ENCODE measurements at regions not wholly inside any gene's neighbourhood (a gene's known extent, or its start where the extent isn't known, plus 50 kb on each side); places are given as distances from the start of the nearest gene placed in this dataset.

DNA sequence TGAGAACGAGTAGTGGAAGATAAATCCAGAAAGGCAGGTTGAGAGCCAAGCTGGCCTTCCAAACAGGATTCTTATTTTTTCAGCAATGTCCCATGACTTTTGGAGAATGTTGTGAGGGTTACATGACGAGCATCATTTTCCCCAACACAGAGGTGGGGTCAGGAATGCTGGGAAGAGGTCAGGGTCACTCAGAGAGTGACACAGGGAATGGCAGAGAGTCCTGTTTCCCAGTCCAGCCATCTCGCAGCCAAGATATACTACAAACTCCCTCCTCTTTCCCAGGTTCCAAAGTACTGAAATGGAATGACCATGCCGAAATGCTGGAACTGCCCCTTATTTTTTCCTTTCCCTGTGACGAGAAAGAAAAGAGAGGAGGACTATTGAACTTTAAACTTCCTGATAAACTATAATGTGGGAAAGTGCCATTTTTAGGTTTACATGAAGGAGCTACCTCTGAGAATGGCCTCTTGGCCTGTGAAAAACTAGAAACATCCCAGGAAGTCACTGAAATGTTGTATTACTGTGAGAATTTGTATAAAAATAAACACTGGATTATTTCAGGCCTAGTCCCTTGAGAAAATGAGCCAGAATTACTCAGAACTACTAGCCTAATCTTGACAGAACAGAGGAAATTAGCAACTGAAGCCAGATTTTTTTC, 420.4 kb downstream of the CETN3 start:
- peak; percentile 17 for DNase-seq (ENCODE audit: low read depth)

DNA sequence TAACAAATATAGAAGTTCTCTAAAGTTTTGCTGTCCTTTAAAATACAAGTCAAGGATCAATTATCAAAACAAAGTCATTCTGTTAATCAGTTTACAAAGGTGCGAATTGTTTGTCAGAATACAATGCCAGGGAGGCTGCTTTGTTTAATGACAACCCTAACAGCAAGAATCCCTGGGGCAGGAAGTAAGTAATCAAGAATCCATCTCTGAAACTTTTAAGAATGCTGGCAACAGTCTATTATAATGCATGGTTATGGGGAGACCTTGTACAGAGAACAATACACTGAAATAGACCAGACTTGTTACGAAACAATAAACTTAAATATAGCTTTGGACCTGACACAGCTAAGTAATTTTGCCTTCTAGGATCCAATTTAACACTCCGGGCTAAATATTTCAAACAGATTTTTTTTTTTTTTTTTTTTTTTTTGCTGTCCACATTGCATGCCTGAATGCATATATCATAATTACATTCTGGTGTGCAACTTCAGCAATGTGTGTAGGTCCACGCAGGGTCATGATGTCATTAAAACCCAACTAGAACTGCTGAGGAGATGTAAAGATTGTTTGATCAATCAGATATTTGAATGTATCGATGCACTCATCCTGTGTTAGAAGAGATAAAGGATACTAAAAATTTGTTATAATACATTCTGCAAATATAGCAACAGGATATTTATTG, 421.3 kb downstream of the CETN3 start:
- no peak for DNase-seq (ENCODE audit: low read depth)

GRCh38 chr5:89983216-89983615, 426.3 kb downstream of the CETN3 start:
- no peak for DNase-seq (ENCODE audit: low read depth)

GRCh38 chr5:89981878-89982773, 427.4 kb downstream of the CETN3 start:
- peak; percentile 32 for DNase-seq (ENCODE audit: low read depth)

- no peak for DNase-seq (ENCODE audit: low read depth)
Measured at GRCh38 chr5:89981021-89981420, 428.5 kb downstream of the CETN3 start.

- no peak for DNase-seq (ENCODE audit: low read depth)
Measured at GRCh38 chr5:89973516-89973915, 436.0 kb downstream of the CETN3 start.

GRCh38 chr5:89972901-89973300, 436.7 kb downstream of the CETN3 start:
- no peak for DNase-seq (ENCODE audit: low read depth)

DNA sequence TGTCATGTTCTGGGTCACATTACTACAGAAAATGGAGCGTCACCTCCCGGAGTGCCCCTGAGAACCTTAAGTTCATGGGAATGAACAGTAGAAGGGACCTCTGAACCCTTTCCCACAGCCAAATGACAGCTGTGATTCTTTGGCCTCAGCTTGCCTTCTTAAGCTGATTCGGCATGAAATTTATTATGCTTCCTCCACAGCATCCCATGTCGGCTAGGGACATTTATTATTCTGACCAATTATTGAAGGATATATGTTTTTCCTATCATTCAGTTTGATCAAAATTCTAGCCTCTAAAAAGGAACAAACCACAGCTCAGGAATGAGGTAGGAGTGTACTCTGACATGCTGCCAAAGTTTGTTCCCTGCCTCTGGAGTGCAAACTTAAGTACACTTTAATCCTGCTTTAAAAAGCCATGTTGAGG, 440.6 kb downstream of the CETN3 start:
- peak; percentile 18 for DNase-seq (ENCODE audit: low read depth)

DNA sequence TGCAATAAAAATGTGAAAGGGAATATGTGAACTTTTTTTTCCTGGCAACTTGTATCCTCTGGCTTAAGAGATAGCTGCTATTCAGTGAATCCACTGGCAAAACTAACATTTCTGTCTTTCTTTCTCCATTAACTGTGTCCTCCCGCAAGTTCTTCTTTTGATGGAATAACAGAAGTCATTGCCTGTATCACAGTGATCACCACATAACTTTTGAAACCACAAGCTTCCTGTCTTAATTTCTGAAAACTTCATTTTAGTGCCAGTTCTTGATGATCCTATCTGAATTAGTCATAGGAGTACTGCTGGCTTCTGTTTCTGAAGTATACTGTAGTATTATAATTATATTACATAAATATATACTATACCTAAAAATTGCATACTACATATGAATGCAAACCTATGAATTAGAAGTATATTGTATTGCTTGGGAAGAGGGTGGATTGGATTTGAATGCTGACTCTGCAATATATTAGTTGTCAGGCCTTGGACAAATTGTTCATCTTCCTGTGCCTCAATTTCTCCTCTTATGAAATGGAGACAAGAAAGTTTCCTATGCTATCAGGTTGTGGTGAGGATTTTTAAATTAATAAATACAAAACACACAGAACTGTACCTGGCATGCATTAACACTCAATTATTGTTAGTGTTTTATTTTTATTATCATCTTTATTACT, 441.6 kb downstream of the CETN3 start:
- DNase-seq (ENCODE audit: low read depth): no peak

GRCh38 chr5:89956838-89957237, 452.7 kb downstream of the CETN3 start:
- no peak for DNase-seq (ENCODE audit: low read depth)

DNA sequence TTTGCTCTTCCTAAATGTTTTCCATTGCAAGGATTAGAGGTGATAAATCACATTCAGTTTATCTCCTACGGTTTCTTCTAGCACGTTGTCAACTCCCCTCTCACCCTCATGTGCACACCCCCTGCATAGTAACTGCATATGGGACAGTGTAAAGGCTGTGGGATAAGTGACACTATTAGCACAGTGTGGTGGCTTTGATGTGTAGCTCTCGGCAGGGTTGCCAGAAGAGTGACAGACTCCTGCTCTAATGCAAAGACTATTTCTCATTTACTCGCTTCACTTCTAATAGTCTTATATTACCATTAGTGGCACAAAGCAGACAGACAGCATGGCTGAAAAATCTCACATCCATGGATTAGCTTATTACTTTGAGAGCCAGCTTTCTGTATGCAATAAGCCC, 454.6 kb downstream of the CETN3 start:
- DNase-seq (ENCODE audit: low read depth): no peak

DNA sequence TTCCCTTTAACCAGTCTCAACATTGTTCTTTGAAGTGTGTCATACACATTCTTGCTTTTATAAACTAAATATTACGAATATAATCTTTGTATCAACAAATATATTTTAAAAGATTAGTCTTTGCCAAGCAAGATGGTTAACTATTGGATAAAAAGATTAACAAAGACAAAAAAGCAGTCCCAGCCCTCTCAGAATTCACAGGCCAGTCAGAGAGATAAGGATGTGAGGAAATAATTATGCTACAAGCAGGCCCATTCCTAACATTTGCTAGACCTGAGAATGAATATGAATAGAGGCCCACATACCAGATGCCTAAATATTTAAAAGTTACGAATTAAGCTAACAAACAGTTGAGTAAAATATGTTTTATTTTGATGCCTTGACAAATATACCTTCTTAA, 457.7 kb downstream of the CETN3 start:
- DNase-seq (ENCODE audit: low read depth): no peak

- no peak for DNase-seq (ENCODE audit: low read depth)
Measured at GRCh38 chr5:89950234-89950633, 459.3 kb downstream of the CETN3 start.

- no peak for DNase-seq (ENCODE audit: low read depth)
Measured at GRCh38 chr5:89948977-89949376, 460.6 kb downstream of the CETN3 start.

DNA sequence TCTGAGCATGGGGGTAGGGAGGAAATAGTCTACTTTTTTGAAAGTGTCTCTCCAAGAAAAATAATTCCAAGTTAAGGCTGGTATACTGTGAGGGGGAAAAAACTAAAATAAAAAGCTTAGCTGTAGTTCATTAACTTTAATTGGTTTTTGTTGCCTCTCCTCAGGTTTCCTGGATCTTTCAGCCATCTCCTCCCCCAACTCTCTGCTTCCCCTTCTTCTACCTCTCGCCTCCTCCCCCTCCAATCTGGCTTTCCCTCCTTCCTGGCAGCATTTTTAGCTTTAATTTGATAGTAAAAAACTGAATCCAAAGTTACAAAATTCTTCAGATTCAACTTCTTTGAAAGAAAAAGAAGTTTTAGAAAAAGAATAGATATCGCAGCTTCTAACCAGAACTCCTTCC, 462.6 kb downstream of the CETN3 start:
- no peak for DNase-seq (ENCODE audit: low read depth)

DNA sequence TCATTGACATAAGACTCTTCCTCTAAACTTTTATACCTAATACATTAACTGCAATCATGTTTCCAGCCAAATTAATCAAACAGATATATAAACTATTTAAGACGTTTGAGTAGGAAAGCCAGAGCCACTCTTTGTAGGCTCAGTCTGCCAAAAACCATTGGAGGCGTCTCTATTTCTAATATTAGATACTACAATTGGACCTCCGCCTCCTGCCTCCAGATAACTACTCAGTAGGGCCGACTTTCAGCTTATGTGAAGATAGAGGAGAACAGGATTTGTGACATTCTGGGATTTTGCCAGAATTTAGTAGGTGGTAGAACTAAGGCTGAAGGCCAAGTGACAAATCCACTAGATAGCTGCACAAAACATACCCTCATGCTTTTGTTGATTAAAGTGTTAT, 463.0 kb downstream of the CETN3 start:
- DNase-seq (ENCODE audit: low read depth): no peak

GRCh38 chr5:89942171-89942570, 467.4 kb downstream of the CETN3 start:
- DNase-seq (ENCODE audit: low read depth): no peak

- DNase-seq (ENCODE audit: low read depth): no peak
Measured at GRCh38 chr5:89936576-89936975, 473.0 kb downstream of the CETN3 start.

DNA sequence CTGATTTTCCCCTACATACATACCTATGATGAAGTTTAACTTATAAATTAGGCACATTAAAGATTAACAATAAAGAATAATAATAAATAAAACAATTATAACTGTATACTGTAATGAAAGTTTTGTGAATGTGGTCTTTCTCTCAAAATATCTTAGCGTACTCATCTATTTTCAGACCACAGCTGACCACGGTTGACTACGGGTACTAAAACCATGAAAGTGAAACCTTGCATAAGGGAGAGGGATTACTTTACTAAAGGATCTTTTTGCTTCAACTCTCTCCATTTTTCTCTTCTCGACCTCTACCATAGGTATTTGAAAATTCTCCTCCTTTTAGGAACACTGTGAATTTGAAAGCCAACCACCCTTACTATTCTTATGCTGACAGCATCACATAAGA, 475.5 kb downstream of the CETN3 start:
- no peak for DNase-seq (ENCODE audit: low read depth)

DNA sequence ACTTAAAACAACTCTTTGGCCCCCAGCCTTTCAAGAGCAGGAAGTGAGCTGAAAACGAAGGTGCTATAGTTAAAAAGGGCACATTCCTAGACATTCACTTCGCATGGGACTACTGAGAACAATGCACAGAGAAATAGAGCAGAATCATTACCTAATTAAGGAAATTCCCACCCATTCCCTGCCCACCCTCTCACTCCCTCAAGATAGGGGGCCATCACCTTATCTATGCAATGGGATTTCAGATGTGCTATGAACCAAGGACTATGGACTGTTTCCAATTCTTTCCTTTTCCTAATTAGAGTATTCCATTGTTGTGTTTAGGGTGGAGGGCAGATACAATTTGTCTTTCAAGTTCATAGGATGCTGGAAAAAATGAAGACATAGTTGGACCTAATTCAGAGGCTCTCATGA, 476.8 kb downstream of the CETN3 start:
- no peak for DNase-seq (ENCODE audit: low read depth)

DNA sequence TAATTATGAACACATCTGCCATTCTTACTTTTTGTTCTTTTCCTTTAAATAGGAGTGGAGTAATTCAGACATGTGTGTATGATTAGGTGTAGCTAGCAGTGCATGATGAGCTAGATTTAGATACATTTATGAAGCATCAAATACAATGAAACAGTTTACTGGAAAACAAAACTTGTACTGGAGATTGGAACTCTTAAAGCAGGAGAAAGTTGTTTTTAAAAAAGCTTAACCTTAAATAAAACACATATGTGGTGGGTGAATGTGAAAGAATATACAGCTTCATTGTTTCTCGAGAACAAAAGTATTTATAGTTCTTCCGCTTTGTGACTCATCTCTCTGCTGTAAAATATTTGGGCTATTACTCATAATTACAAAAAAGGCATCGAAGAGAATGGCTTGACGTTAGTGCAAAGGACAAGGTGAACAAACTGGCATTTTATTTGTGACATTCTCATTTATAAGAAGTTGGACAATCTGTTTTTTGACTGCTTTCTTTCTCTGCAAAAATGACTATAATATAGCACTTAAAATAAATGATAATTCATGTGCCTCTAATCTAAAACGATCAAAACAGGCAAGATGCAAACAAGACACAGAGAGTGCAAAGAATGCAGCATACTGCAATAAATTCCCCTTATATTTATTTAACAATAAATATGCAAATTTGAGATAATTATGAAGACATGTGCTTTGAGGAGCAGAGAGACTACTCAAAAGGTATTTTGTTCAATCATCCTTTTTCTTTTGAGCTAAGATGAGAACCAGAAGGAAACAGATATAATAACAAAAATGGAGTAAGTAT, 478.8 kb downstream of the CETN3 start:
- DNase-seq (ENCODE audit: low read depth): peak; percentile 45

DNA sequence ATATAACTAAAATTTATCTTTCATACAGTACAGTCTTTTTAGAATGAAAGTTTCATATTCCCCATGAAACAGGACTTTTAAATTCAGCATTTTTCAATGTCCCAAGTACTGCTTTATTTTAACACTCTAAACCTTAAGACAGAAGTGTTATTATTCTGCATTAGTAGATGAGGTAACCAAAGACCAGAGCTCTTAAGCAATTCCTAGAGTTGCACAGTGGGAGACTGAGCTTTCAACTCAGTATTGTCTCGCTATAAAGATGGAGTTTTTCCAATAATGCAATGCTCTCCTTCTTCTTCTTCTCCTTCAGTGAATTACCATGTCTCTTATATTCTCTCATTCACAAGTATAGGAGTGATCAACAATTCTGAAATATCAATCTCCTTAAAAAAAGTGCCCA, 479.7 kb downstream of the CETN3 start:
- DNase-seq (ENCODE audit: low read depth): no peak

All from fibroblast of the conjunctiva (primary cell).